ENCODE measurements at regions not wholly inside any gene's neighbourhood (a gene's known extent, or its start where the extent isn't known, plus 50 kb on each side); places are given as distances from the start of the nearest gene placed in this dataset.

- no peak overlapping the region for H4K5ac ChIP-seq (ENCODE audit: insufficient read length, low read depth, low read length)
- no peaks in the 10 kb centered on the region for H4K20me1 ChIP-seq (ENCODE audit: control insufficient read depth, insufficient read depth, insufficient read length)
- H3K4ac ChIP-seq (ENCODE audit: low read depth, low read length) = no peak overlapping the region
- no peaks in the 10 kb centered on the region; the same call in 1 of the 2 replicates for H3K79me2 ChIP-seq (ENCODE audit: insufficient read depth, low read length)
- H3T11ph ChIP-seq (ENCODE audit: low read length) = no peak overlapping the region
- no peak overlapping the region for H2BK120ac ChIP-seq (ENCODE audit: low read depth, low read length, poor library complexity, severe bottlenecking)
- H2BK5ac ChIP-seq (ENCODE audit: insufficient read length, low read length) = no peak overlapping the region
- no peak overlapping the region for H2BK15ac ChIP-seq (ENCODE audit: low read depth, low read length)
- no peak overlapping the region for H4K8ac ChIP-seq (replicated peaks; ENCODE audit: insufficient read length, low read depth, low read length)
- no peak overlapping the region for H3K14ac ChIP-seq (ENCODE audit: insufficient read depth, low read length)
- no peak overlapping the region for H3K4me2 ChIP-seq (ENCODE audit: insufficient read depth, insufficient read length, low read length)
- H3K27me3 Mint-ChIP-seq (ENCODE audit: low read depth) = peaks cover 6% of the 10 kb centered on the region
- no peak overlapping the region for H2BK12ac ChIP-seq (ENCODE audit: insufficient read length, low read depth, low read length)
- no peak for TF ChIP-seq CTCF (conservative IDR thresholded peaks at IDR 0.05)
- no peak overlapping the region for H3K27ac Mint-ChIP-seq
- H3K36me3 Mint-ChIP-seq (ENCODE audit: insufficient read depth in 1 of 3, low read depth in 3 of 3) = no peaks in the 10 kb centered on the region; a peak in 2 of 7 replicates
- H3K79me1 ChIP-seq (ENCODE audit: insufficient read depth, low read depth, low read length, poor library complexity, severe bottlenecking) = no peaks in the 10 kb centered on the region
- no peak for DNase-seq
- H3K4me3 Mint-ChIP-seq = no peak overlapping the region
- no peaks in the 10 kb centered on the region for H3K23me2 ChIP-seq (ENCODE audit: insufficient read length, low read depth, low read length, poor library complexity, severe bottlenecking)
- H3K27me3 ChIP-seq (ENCODE audit: insufficient read depth, low read length) = no peaks in the 10 kb centered on the region
- H3K4me1 Mint-ChIP-seq = peaks cover 21 to 43% of the 10 kb centered on the region in 2 experiments
- no peaks in the 10 kb centered on the region; a peak in 1 of 5 replicates for H3K9me3 Mint-ChIP-seq
- H3K18ac ChIP-seq (ENCODE audit: insufficient read length, low read depth, low read length) = no peak overlapping the region
- no peak overlapping the region for H3K9ac ChIP-seq (ENCODE audit: extremely low read depth, insufficient read length, low read length)
- no peak overlapping the region for H3K23ac ChIP-seq (ENCODE audit: insufficient read length, low read depth, low read length)
- no peak overlapping the region for H2AFZ ChIP-seq (ENCODE audit: low read length)
- no peak overlapping the region for H3K27ac ChIP-seq (ENCODE audit: insufficient read length, low read depth, low read length)
- no CpG with 5 or more reads among the region's 11 CpGs for WGBS (ENCODE audit: extremely low coverage, insufficient read length, low lambda C conversion rate)
- no peak overlapping the region for H3K56ac ChIP-seq (ENCODE audit: insufficient read length, low read depth, low read length)
- peaks cover 2% of the 10 kb centered on the region; the same call in 1 of the 2 replicates for H3K4me1 ChIP-seq (ENCODE audit: insufficient read depth, low read length)
- H2BK20ac ChIP-seq (ENCODE audit: low read depth, low read length, poor library complexity, severe bottlenecking) = no peak overlapping the region
- no peaks in the 10 kb centered on the region for H3K9me3 ChIP-seq (ENCODE audit: control insufficient read depth, low read depth, low read length)
- H4K91ac ChIP-seq (ENCODE audit: insufficient read length, low read depth, low read length) = no peak overlapping the region
- H2AK5ac ChIP-seq (ENCODE audit: insufficient read length, low read length) = no peak overlapping the region
Observed at GRCh38 chr11:70716216-70716615, 317.9 kb downstream of the CTTN start.
